ENCODE measurements at regions not wholly inside any gene's neighbourhood (a gene's known extent, or its start where the extent isn't known, plus 50 kb on each side); places are given as distances from the start of the nearest gene placed in this dataset.

- intact Hi-C loops (cut with micrococcal nuclease): no loop called here
Observed at GRCh38 chr18:40577981-40578365, 1377.1 kb upstream of the PIK3C3 start.

- intact Hi-C loops (cut with micrococcal nuclease): no loop called here
Observed at GRCh38 chr18:40577239-40577980, 1377.6 kb upstream of the PIK3C3 start.

GRCh38 chr18:40576507-40577115 is 1378.4 kb upstream of the PIK3C3 start:
- intact Hi-C loops (cut with micrococcal nuclease): no loop called here

GRCh38 chr18:40570615-40571014 is 1384.4 kb upstream of the PIK3C3 start:
- intact Hi-C loops (cut with micrococcal nuclease): no loop called here

GRCh38 chr18:40569605-40570004 is 1385.4 kb upstream of the PIK3C3 start:
- intact Hi-C loops (cut with micrococcal nuclease): no loop called here

GRCh38 chr18:40566510-40566844 is 1388.6 kb upstream of the PIK3C3 start:
- intact Hi-C loops (cut with micrococcal nuclease): no loop called here

- intact Hi-C loops (cut with micrococcal nuclease): no loop called here
Observed at GRCh38 chr18:40565805-40566509, 1389.1 kb upstream of the PIK3C3 start.

GRCh38 chr18:40559556-40559955 is 1395.5 kb upstream of the PIK3C3 start:
- intact Hi-C loops (cut with micrococcal nuclease): no loop called here

GRCh38 chr18:40558706-40559392 is 1396.2 kb upstream of the PIK3C3 start:
- intact Hi-C loops (cut with micrococcal nuclease): no loop called here

- intact Hi-C loops (cut with micrococcal nuclease): no loop called here
Observed at GRCh38 chr18:40555914-40556313, 1399.1 kb upstream of the PIK3C3 start.

GRCh38 chr18:40553029-40553428 is 1402.0 kb upstream of the PIK3C3 start:
- intact Hi-C loops (cut with micrococcal nuclease): no loop called here

- intact Hi-C loops (cut with micrococcal nuclease): no loop called here
Observed at GRCh38 chr18:40546875-40547274, 1408.2 kb upstream of the PIK3C3 start.

GRCh38 chr18:40534723-40535122 is 1420.3 kb upstream of the PIK3C3 start:
- intact Hi-C loops (cut with micrococcal nuclease): no loop called here

- intact Hi-C loops (cut with micrococcal nuclease): no loop called here
Observed at GRCh38 chr18:40532046-40532445, 1423.0 kb upstream of the PIK3C3 start.

GRCh38 chr18:40531051-40531450 is 1424.0 kb upstream of the PIK3C3 start:
- intact Hi-C loops (cut with micrococcal nuclease): no loop called here

GRCh38 chr18:40529478-40529877 is 1425.6 kb upstream of the PIK3C3 start:
- intact Hi-C loops (cut with micrococcal nuclease): no loop called here

- intact Hi-C loops (cut with micrococcal nuclease): no loop called here
Observed at GRCh38 chr18:40524881-40525280, 1430.2 kb upstream of the PIK3C3 start.

- intact Hi-C loops (cut with micrococcal nuclease): no loop called here
Observed at GRCh38 chr18:40523287-40523686, 1431.7 kb upstream of the PIK3C3 start.

- intact Hi-C loops (cut with micrococcal nuclease): no loop called here
Observed at GRCh38 chr18:40501026-40501425, 1454.0 kb upstream of the PIK3C3 start.

- intact Hi-C loops (cut with micrococcal nuclease): no loop called here
Observed at GRCh38 chr18:40494603-40495002, 1460.4 kb upstream of the PIK3C3 start.

GRCh38 chr18:40493316-40493715 is 1461.7 kb upstream of the PIK3C3 start:
- intact Hi-C loops (cut with micrococcal nuclease): no loop called here

GRCh38 chr18:40489301-40489700 is 1465.7 kb upstream of the PIK3C3 start:
- intact Hi-C loops (cut with micrococcal nuclease): no loop called here
